Epithelial cell of prostate (primary cell): ENCODE measurements at regions not wholly inside any gene's neighbourhood (a gene's known extent, or its start where the extent isn't known, plus 50 kb on each side); places are given as distances from the start of the nearest gene placed in this dataset.
"Not testable (repeated sequence)": the region's sequence is repeated elsewhere in the genome, so short reads cannot be mapped to it uniquely, and the experiment has no call there.

Source experiments
- DNase-seq: peaks from one replicate; pipeline ENCODE4 v3.0.0-alpha.2; 2011; ENCODE audit warnings: low read depth, low spot score
- H3K27ac ChIP-seq: fragments of 450-650 bp; 2 replicates; pipeline ENCODE4 v1.5.1; 2017; ENCODE audit warnings: mild to moderate bottlenecking

GRCh38 chr2:21379140-21379539 lies 255.4 kb downstream of the TDRD15 start:
- no peak for DNase-seq
- no peak overlapping the region for H3K27ac ChIP-seq

- H3K27ac ChIP-seq, DNase-seq: not testable (repeated sequence)
These were observed 255.9 kb downstream of the TDRD15 start for GRCh38 chr2:21379668-21380067.

- no peak for DNase-seq
These were observed 257.7 kb downstream of the TDRD15 start for GRCh38 chr2:21381421-21381820.

DNA sequence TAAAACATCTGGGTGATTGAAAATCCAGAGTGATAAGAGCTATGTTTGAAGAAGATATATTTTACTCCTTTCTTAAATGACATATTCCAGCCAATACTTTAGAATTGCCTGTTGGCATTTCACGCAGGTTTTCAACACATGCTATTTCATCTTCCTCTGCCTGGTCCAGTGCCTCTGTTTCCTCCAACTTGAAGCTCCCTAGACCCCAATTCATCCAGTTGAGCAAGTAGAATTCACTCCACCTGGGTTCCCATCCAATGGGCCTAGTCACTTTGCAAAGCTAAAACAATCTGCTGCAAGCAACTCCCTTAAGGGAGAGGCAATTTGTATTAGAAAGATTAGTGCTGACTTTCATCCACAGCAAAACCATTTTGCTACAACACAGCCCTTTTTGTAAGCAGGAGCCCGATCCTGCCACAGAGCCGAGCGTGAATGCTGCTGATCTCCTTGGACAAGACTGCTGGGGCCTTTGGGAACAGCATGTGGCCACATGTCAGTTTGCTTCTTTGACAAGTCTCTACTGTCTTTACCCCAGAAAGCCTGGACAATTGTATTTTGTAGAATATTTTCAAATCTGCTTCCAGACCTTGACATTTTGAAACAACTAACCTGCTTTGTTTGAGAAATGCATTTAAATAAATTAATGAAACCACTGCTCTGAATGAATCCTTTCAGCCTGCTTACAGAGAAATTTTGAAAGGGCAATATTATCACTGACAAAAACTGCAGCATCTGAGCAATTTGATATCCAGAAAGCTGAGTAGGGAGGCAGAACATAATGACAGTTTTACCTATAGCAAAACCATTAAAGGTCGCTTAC lies 259.1 kb downstream of the TDRD15 start:
- H3K27ac ChIP-seq = no peak overlapping the region
- DNase-seq = no peak

More at GRCh38 chr2:21381421-21381820, 257.7 kb downstream of the TDRD15 start:
- H3K27ac ChIP-seq = no peak overlapping the region

DNA sequence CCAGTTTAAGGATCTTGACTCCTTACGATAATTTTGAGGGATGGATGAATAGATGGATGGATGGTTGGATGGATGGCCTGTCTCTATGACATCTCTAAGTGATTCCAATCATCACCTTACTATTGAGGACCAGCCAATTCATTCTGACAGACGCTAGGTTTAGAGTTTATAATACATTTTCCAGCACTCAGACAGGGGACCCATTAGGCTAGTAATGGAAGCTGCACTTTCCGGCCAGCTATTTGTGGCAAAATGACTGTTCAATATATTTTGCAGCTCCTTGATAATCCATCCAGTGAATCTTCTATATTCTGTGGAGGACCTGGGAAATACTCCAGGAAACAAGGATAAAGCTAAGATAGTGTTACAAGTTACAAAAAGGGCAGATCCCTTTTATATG lies 262.9 kb downstream of the TDRD15 start:
- no peak for DNase-seq
- H3K27ac ChIP-seq = no peak overlapping the region

DNA sequence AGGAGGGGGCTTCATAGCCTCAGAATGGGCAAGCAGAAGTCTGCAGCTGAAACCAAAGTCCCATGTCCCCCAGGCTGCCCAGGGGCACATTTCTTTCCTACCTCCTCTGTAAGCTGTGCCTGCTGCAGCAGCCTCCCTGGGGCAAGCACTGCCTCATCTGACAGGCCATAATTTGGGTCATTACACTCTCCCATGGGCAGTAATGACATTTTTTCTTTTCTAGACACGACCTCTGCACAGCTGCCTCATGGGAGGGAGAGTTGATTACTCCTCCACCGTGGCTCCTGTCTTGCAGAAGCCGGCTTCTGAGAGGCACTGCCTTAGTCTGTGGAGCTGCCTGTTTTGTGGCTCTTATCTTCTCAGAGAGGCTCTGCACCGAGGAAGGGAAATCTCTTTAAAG lies 268.9 kb downstream of the TDRD15 start:
- DNase-seq = no peak
- no peak overlapping the region for H3K27ac ChIP-seq

DNA sequence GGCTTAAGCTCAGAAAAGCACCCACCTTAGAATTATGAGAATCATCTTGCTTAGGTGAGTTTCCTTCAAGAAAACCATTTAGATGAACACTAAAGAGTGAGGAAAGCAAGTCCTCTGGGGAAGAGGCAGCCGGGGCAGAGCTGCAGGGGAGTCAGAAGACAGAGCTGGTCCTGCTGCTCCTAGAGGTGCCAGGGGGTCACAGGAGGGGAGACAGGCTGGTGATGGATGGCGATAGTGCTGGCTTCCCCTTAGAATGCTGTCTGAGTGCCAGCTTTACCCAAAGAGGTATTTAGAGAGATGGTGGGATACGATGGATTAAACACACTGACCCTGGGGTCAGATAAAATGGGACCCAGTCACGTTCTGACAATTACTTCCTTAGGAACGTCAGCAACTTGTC lies 269.4 kb downstream of the TDRD15 start:
- no peak for DNase-seq
- H3K27ac ChIP-seq = no peak overlapping the region

- no peak overlapping the region for H3K27ac ChIP-seq
- DNase-seq = no peak
These were observed 271.6 kb downstream of the TDRD15 start for GRCh38 chr2:21395366-21395765.

- no peak for DNase-seq
- no peak overlapping the region for H3K27ac ChIP-seq
These were observed 272.5 kb downstream of the TDRD15 start for GRCh38 chr2:21396252-21396651.

DNA sequence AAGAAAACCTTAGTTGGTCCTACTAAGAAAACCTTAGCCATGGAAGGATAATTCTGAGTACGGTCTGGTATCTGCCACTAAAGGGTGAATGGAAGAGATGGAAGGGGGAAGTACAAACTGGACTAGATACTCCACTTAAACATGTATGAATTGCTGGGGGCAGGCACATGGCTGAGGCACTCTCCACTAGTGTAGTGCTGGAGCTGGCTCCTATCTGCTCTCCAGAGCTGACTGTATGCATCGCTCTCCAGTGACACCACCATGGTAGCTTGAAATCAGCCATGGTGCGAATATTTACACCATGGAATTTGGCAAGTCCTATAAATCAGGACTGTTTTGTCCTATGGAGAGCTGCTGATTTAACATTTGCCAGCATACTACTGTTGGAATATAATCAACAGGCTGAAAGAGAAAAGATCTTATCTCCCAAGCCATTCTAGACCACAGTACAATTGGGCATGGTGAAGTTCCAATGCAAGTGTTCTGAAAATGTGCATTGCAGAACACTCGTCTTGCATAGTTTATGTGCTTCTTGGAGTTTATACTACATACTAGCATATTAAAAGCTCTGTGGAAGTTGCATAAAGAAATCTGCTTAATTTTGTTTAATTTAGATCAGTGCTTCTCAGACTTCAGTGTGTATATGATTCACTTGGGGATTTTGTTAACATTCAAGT lies 277.4 kb downstream of the TDRD15 start:
- no peak for DNase-seq

DNA sequence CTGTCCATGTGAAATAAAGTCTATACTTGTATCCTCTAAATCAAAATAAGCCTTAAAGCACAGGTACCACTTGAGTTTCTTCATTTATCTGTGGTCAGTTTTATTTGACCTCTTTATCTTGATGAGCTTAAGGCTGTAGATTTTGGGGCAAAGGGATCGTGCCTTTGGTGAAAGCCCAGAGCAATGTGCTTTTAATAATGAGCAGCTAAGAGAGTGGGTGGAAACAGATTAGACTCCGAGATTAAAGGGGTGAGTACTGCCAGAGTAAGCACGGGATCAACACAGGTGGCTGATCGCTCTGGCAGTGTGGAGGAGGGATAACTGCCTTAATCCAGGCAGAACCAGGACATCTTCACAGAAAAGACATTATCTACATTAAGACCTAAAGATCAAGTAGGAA lies 280.4 kb downstream of the TDRD15 start:
- no peak overlapping the region for H3K27ac ChIP-seq
- no peak for DNase-seq

More for the DNA sequence above, 277.4 kb downstream of the TDRD15 start:
- H3K27ac ChIP-seq = no peak overlapping the region

GRCh38 chr2:21404827-21405625 lies 281.3 kb downstream of the TDRD15 start:
- DNase-seq = no peak
- no peak overlapping the region for H3K27ac ChIP-seq

DNA sequence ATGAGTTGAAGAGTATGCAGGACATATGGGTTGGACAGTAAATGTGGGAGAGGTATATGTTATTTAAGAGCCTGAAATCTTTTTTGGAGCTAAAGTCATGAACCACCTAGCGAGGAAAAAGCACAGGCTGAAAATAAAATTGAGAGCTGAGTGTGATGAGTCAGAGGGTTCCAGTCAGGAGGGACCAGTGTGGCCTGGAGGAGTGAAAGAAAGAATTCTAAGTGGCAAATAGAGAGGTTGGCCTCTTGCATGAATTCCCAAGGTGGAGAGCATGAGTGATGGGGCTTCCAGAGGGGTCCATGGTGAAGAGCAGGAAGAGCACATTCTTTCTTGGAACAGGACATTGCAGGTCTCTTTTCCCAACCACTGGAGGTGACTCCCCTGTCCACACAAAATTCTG lies 282.6 kb downstream of the TDRD15 start:
- DNase-seq = no peak
- no peak overlapping the region for H3K27ac ChIP-seq

- no peak for DNase-seq
- no peak overlapping the region for H3K27ac ChIP-seq
These were observed 283.1 kb downstream of the TDRD15 start for GRCh38 chr2:21406911-21407310.

DNA sequence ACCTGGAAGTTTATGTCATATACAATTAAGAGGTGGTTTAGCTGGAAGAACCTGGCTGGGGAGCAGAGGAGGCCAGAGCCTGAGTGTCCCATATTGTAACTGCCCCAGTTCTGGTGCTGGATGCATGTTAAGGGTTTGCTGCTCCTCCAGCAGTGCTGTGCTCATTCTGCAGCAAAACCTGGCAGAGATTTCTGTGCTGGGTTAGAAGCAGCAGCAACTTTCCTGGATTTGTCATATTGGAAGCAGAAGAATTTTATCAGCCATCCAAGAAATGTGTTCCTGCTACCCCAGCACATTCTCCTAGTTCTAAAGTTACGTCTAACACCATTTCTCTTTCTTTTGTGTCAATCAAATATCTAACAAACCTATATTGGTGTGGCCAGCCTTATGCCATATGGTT lies 284.1 kb downstream of the TDRD15 start:
- no peak for DNase-seq
- H3K27ac ChIP-seq = no peak overlapping the region

- no peak for DNase-seq
These were observed 288.0 kb downstream of the TDRD15 start for GRCh38 chr2:21411741-21412140.

DNA sequence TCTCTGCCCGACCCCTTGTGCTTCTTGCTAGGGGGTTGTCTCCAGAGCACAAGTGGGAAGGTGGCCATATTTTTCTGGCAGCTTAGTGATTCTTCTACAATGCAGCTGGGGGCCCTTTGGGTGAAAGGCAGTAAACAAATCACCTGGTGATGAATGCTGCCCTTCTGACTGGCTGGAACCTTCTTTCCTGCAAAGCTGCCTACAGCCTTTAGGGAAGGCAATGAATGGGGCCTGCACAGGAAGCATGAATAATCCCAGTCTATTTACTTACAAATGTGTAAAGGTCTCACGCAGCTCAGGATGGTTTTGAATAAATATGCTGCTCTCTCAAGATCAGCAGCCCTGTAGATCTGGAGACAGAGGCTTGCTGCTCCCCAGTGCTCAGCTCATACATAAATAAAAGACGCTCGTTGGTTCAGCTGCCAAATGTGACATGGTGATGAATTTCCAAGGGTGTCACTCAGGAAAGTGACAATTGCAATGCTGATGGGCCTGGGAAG lies 289.2 kb downstream of the TDRD15 start:
- DNase-seq = no peak
- no peak overlapping the region for H3K27ac ChIP-seq

More at GRCh38 chr2:21411741-21412140, 288.0 kb downstream of the TDRD15 start:
- no peak overlapping the region for H3K27ac ChIP-seq

DNA sequence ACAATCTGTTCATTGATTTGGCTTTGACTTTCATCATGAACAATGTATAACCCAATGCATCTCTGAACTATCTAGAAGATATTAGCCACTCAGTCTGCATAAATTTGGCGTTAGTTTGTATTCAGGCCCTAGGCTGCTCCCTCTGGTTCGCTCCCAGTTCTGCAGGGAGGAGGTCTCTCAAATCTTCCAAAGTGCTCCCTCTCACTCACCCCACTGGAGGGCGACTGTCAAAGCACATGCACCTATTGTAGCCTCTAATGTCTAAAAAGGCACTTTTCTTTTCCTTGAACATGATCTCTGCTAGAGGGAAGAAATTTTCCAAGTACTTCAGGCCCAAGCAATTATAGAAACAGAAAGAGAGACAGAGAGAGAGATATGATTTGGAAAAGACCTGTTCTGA lies 291.5 kb downstream of the TDRD15 start:
- DNase-seq = no peak
- H3K27ac ChIP-seq = no peak overlapping the region

DNA sequence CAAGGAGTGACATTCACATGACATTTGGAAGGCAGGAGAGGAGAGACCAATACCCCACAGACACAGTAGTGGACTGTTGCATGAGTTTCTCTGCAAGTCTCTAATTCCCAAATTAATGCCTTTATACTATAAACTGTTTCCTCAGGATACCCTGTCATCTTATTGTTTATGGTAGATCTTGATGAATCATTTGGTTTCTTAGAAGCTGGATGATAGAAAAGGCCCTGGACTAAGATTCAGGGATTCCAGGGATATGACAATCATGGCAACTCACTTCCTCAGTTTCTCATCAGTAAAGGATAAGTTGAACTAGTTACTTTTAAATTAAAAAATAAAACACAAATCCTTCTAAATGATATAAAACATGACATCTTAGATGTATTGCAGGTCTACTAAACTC lies 292.5 kb downstream of the TDRD15 start:
- no peak for DNase-seq
- H3K27ac ChIP-seq = no peak overlapping the region

- DNase-seq = no peak
These were observed 294.7 kb downstream of the TDRD15 start for GRCh38 chr2:21418456-21418855.

More at GRCh38 chr2:21418456-21418855, 294.7 kb downstream of the TDRD15 start:
- no peak overlapping the region for H3K27ac ChIP-seq
